GM08714 (cell line): ENCODE measurements at regions not wholly inside any gene's neighbourhood (a gene's known extent, or its start where the extent isn't known, plus 50 kb on each side); places are given as distances from the start of the nearest gene placed in this dataset.

ENCODE experiments used
- H3K4me3 ChIP-seq: fragments of 200-500 bp; sonication (Bioruptor generic); 2 replicates; pipeline ENCODE4 v1.5.1; 2014; ENCODE audit warnings: mild to moderate bottlenecking, low read length, inconsistent platforms
- ZNF274 ChIP-seq: IDR thresholded peaks from 2 replicates; pipeline ENCODE4 v1.6.1; 2012; ENCODE audit warnings: mild to moderate bottlenecking, low read depth, low read length

- no peak overlapping the region for H3K4me3 ChIP-seq
- no peak for TF ChIP-seq ZNF274
These were observed 670.7 kb upstream of the CITED2 start for GRCh38 chr6:140045116-140045515.

- TF ChIP-seq ZNF274: no peak
- H3K4me3 ChIP-seq: no peak overlapping the region
These were observed 670.2 kb upstream of the CITED2 start for GRCh38 chr6:140044626-140045025.

GRCh38 chr6:140043762-140044378 lies 669.4 kb upstream of the CITED2 start:
- H3K4me3 ChIP-seq: no peak overlapping the region
- no peak for TF ChIP-seq ZNF274

DNA sequence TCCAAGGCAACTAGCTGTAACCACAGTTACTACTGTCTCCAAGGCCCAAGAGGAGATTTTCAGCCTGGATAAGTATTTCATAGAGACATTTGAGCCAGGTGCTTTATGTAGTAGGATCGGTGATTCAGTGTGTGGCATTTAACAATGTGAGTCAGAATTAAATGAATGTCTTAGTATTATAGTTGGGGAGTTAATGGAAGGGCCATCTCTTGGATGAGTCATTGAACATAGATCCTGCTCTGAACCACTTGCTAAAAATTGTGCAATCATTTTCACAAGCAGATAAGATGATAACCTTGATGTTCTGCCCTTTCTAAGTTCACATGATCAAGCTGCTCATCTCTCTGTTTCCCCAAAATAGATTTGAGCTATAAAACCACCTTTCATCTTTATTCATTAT lies 668.9 kb upstream of the CITED2 start:
- H3K4me3 ChIP-seq: no peak overlapping the region
- TF ChIP-seq ZNF274: no peak

- no peak overlapping the region for H3K4me3 ChIP-seq
- TF ChIP-seq ZNF274: no peak
These were observed 667.3 kb upstream of the CITED2 start for GRCh38 chr6:140041571-140042332.

- H3K4me3 ChIP-seq: no peak overlapping the region
- TF ChIP-seq ZNF274: no peak
These were observed 666.6 kb upstream of the CITED2 start for GRCh38 chr6:140041056-140041455.

- H3K4me3 ChIP-seq: no peak overlapping the region
- no peak for TF ChIP-seq ZNF274
These were observed 665.9 kb upstream of the CITED2 start for GRCh38 chr6:140040396-140040795.

DNA sequence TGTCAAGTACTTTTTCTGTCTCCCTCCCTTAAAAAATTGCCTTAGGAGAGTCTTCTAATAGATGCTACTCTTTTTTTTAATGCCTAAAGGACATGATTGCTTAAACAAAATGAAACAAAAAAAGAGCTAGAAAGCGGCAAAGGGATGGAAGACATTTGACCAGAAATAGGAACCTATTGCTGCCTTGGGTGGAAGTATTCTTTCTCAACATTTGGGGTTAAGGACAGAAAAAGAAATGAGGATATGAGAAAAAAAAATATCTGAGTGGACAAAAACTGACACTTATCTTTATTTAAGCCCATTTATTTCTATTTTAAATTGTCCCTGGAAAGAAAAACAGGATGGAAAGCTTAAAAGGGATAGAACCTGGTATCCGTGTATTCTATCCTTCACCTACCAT lies 664.9 kb upstream of the CITED2 start:
- no peak overlapping the region for H3K4me3 ChIP-seq
- TF ChIP-seq ZNF274: no peak

DNA sequence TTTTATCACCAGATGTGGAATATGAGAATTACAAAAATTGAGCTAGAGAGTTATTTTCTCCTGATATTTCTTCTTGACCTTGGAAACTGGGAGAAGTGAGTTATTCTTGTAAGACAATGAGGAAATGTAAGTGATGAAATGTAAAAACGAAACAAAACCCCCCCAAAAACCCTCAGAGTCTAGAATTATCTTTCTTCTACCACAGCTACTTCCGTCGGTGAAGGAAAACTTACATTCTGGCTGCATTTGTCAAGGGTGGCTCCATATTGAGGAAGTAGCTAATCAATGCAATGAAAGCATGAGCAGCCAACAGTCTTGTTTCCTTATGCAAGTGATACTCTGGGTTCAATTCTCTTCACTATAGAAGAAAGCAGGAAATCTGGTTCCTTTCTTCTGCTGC lies 661.7 kb upstream of the CITED2 start:
- no peak overlapping the region for H3K4me3 ChIP-seq
- no peak for TF ChIP-seq ZNF274

- no peak overlapping the region for H3K4me3 ChIP-seq
- TF ChIP-seq ZNF274: no peak
These were observed 657.7 kb upstream of the CITED2 start for GRCh38 chr6:140032189-140032588.

DNA sequence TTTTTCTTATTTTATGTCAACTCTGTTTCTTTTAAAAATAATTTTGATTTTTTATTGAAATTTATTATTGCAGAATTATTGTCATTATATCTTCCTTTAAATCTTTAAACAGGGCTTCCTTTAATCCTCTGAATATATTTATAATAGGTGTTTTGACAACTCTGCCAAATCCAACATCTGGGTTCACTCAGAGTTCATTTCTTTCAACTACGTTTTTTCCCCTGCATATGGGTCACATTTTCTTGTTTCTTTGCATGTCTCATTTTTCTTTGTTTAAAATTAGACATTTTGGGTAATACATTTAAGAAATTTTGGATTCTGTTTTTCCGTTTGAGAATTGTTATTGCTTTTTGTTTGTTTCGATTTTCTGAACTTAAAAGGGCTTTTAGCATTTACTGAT lies 655.1 kb upstream of the CITED2 start:
- no peak for TF ChIP-seq ZNF274

DNA sequence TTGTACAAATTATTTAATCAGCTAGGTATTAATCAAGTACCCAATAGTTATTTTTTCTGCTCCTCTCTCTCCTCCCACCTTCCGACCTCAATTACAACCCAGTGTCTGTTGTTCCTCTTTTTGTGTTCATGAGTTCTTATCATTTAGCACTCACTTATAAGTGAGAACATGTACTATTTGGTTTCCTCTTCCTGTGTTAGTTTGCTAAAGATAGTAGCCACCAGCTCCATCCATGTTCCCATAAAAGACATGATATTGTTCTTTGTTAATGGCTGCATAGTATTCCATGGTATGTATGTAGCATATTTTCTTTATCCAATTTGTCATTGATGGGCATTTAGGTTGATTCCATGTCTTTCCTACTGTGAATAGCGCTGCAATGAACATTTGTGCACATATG lies 652.8 kb upstream of the CITED2 start:
- no peak for TF ChIP-seq ZNF274
- H3K4me3 ChIP-seq: no peak overlapping the region

More for the DNA sequence above, 655.1 kb upstream of the CITED2 start:
- no peak overlapping the region for H3K4me3 ChIP-seq

DNA sequence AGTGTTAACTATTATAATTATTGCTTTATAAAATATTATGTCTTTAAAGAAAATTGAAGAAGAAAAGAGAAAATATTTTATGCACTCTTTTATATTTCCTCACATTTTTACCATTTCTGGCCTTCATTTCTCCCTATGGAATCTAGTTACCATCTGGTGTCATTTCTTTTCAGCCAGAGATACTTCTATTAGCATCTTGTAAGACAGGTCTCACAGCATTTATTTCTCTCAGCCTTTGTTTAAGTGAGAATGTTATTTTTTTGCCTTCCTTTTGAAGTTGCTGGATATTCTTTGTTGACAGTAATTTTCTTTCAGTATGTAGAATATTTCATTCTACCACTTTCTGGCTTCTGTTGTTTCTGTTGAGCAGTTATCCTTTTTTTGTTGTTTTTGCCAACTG lies 652.1 kb upstream of the CITED2 start:
- TF ChIP-seq ZNF274: no peak
- no peak overlapping the region for H3K4me3 ChIP-seq

DNA sequence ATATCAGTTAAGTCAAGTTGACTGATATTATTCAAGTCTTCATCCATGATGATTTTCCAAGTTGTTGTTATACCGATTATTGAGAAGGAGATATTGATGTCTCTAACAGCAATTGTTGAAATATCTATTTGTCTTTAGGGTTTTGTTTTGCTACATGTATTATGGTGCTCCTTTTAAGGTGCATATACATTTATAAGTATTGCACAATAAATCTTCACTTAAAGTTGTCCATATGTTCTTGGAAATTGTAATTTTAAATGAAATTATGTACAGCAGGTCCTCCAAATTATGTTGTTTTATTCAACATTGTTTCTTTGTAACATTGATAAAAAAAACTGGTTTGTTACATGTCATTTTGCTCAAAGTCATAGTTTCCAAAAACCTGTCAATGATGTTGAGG lies 650.7 kb upstream of the CITED2 start:
- no peak for TF ChIP-seq ZNF274

GRCh38 chr6:140020207-140020791 lies 645.9 kb upstream of the CITED2 start:
- no peak for TF ChIP-seq ZNF274
- no peak overlapping the region for H3K4me3 ChIP-seq

More for the DNA sequence above, 650.7 kb upstream of the CITED2 start:
- no peak overlapping the region for H3K4me3 ChIP-seq

- TF ChIP-seq ZNF274: no peak
- H3K4me3 ChIP-seq: no peak overlapping the region
These were observed 644.1 kb upstream of the CITED2 start for GRCh38 chr6:140018588-140018987.
